ENCODE measurements at regions not wholly inside any gene's neighbourhood (a gene's known extent, or its start where the extent isn't known, plus 50 kb on each side); places are given as distances from the start of the nearest gene placed in this dataset.

DNA sequence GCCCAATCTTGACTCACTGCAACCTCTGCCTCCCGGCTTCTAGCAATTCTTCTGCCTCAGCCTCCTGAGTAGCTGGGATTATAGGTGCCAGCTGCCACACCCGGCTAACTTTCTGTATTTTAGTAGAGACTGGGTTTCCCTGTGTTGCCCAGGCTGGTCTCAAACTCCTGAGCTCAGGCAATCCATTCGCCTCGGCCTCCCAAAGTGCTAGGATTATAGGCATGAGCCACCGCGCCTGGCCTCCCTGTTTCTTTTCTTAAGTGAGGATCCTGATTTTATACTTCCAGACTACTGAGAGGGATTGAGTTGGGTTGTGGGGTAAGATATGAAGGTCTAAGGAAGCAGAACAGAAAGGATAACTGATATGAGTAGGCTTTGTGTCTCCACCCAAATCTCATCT, 106.8 kb downstream of the CNTN3 start:
- DNase-seq (ENCODE audit: low spot score), result no peak

DNA sequence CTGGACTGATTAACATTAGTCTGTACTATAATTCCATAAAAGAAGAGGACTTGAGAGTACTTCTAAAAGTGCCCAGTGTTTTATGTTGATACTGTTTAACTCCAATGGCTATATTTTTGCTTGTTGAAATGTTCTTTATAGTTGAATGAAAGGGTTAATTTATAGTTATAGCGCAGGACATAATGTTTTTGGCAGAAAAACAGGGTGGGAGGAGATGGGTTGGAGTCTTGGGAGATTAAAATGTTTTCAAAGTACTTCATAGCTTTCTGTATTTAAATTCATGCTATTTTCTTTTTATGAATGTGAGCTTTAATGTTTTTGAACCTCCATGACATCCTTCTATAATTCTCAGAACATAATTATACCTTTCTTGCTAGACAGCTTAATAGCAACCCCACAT, 108.2 kb downstream of the CNTN3 start:
- no peak for DNase-seq (ENCODE audit: low spot score)

DNA sequence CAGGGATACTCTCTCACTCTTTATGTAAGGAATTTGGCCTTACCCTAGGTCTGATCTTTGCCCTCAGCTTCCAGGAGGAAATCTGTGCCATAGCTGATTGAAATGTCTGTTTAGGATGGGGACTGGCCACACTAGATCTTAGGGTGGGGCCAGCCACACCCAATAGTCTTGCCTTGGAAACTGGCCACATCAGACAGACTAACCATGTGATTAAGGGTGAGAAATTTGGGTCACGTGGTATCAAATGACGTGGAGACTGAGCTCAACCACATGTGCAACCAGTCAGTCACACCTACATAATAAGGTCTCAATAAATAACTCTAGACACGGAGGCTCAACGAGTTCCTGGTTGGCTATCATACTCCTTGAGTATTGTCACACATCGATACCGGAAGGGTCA, 113.5 kb downstream of the CNTN3 start:
- DNase-seq (ENCODE audit: low spot score), result no peak

DNA sequence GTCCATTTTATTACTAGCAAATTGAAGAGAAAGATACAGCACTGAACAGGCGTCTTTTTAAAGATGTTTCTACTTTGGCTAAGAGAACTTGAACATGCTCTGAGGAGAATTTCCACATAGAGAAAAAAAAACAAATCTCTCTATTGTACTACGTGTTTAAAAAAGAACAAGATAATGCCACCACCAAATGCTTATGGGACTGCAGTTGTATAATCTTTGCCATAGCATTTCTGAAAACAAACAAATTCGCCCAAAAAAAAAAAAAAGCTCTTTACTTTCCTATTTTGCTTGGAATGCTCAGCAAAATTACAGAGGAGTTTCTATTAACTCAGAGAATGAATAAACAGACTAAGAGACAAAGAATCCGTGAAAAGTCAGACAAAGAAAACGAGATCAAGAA, 114.2 kb downstream of the CNTN3 start:
- DNase-seq (ENCODE audit: low spot score), result no peak

DNA sequence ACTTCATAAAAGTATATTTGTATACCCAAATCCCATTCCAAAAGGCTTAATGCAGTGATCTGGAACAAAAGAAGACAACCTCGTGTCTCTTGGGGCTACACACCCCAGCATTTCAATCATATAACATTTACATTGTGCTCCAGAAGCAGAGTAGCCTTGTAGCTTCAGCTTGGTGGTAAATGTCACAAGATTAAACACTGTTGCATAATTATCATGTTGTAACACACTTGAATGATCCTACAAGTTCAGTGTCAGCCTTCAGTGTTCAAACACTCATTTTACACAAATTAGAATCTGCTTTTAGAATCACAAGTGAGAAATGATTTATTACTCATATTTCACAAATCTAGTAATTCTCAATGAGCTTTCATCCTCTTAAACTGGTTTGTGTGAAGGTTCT, 122.6 kb downstream of the CNTN3 start:
- no peak for DNase-seq (ENCODE audit: low spot score)

DNA sequence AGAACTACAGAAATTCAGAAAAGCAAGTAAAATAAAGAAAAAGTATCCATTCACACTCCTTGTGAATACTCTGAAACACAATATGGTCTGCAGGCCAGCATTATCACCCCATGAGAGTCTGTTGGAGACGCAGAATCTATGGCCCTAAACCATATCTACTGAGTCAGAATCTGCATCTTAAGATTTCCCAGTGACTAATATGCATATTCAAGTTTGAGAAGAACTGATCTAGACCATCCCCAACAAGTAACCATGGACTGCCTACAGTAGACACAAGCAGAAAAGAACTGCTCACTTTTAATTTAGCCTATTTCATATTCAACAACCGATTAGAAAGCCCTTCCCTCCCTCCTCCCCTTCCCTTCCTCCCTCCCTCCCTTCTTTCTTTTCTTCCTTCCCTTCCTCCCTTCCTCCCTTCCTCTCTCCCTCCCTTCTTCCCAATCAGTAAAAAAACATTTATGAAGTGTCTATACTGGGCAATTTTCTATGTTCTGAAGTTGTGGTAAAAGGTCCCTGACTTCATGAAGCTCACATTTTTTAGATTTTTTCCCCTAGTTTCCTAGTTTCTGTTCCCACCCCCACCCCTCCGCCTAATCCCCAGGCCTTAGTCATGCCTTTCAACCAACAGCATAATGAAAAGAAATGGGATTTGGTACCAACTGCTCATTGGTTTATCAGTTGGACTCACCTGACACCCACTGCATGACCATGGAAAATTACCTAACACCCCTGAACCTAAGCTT, 125.2 kb downstream of the CNTN3 start:
- DNase-seq (ENCODE audit: low spot score), result no peak

DNA sequence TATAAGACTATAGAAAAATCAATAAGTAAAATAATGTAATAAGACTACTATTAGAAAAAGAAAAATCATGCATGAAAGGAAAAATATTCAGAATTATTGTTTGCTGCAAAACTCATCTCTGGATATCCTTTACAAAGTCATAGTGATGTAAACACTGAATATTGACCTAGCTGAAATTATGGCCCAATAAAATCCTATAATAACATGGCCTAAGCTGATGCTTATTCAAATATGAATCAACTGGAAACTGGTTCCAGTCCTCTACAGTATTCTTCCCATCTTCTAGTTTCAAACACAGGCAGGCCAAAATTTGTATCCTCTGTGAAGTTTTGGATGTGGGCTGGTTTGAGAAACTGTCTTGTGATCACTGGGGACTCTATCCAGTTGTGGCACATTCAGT, 134.5 kb downstream of the CNTN3 start:
- no peak for DNase-seq (ENCODE audit: low spot score)

DNA sequence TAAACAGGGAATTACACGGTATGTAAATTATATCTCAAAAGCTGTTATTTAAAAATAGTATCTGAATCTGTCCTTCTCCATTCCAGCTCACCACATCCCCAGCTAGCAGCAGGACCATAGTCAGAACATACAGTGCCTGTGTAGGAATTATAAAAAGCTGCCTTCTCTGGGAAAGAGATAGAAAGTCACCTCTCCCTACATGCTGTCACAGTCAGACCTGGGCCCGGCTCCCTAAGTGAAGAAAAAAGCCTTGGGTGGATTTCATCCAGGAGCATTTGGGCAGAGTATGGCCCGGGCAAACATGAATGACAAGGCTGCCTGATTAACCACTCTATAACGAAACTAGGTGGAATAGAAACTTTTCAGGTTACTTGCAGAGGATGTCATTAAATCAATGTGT, 144.1 kb downstream of the CNTN3 start:
- DNase-seq (ENCODE audit: low spot score), result no peak

DNA sequence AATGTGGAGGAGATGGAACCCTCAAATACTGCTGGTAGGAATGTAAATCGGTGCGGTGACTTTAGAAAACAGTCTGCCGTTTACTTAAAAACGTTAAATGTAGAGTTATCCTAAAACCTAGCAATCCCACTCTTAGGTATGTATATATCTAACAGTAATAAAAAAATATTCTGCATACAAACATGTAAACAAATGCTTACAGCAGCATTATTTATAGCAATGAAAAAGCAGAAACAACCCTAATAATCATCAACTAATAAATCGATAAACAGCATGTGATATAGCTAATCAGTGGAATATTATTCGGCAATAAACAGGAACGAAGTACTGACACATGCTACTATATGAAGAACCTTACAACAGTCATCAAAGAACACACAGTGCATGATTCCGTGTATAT, 144.7 kb downstream of the CNTN3 start:
- DNase-seq (ENCODE audit: low spot score), result no peak

DNA sequence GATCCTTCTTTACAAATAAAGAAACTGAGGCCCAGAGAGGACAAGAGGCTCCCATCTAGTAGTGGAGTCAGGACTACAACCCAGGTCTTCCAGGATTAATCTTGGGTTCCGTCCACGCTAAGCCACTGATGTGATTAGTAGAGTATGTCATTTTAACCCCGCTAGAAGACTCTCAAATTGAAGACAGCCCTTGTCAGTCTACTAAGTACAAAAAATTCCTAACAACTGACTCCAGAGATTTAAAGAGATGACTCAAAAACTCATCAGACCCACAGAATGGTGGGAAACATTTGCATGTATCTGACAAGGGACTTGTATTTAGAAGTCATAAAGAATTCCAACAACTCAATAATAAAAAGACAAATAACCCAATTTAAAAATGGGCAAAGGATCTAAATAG, 145.3 kb downstream of the CNTN3 start:
- DNase-seq (ENCODE audit: low spot score), result no peak

DNA sequence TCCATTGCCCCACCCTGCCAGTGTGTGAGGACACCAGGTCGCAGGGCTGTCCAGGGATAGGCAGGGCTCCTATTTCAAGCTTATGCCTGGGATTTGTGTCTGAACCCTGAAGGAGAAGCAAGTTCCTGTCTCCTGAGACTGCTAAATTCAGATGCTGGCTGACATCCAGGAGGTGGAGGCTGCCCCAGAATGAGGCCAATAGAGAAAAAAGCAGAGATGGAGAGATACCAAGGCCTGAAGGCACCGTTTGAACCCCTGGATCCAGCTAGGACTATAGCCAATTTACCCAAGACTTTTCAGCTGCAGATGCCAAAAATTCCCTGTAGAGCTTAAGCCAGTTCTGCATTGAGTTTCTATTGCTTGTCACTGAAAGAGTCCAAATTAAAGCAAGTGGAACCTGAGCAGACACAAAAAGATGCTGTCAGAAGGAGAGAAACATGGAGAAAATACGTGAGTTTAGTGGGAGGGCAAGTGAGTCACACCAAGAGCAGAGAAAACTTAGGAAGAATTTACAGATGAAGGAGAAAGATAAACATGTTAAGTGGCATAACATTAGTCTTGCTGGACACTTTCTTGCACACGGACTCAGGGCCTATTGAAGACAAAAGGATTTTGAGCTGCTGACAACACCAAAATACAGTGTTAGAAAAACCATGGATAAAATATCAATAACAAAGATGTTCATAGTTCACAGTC, 148.6 kb downstream of the CNTN3 start:
- DNase-seq (ENCODE audit: low spot score), result no peak

DNA sequence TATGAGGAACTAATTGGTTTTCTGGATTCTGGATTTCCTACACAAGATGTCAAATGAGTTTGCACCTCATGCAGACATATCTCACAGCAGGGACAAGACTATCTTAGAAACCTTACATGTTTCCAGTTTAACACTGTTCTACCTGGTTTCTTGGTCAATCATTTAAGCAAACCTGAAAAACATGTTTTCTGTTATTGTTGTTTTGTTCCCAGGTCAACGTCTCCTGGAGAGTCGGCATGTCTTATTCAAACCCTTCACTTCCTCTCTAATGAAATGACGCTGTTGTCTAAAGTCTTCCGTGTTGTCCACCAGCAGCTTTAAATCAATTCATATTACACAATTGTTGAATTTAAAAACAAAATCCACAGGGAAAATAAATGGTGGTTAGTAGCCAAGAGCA, 150.9 kb downstream of the CNTN3 start:
- DNase-seq (ENCODE audit: low spot score), result no peak

DNA sequence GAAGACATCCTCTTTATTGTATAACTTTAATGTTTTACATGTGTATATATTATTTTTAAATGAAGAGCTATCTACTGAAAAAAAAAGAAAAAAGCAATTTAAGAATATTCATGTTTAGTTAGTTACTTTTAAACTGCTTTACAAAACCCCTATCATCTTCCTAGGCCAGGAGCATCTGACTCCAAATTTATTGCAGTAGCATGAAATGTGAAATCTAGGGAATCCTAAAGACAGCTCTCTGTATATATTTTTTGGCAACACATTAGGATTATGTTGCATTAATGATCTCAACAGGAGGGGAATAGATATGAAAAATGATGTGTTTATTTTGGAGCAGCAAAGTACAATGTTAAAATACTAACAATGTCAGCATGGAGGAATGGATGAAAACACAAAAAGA, 158.3 kb downstream of the CNTN3 start:
- DNase-seq (ENCODE audit: low spot score), result no peak

DNA sequence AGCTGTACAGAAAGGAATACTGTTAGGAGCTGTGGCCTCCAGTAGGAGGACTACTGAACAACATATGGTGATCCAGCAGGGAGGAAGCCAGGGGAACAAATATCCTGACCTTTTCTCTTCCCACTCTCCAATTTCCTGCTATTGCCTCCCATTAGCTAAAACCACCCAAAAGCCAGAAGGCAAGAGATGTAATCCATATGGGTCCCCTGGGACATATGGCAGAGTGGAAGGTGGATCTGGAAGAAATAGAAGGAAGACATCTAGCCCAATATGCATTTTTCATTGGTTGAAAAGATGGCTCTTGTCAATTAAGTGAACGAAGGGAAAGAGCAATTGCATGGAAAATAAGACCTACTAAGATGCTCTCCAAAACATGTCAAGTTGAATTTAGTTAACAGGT, 167.2 kb downstream of the CNTN3 start:
- no peak for DNase-seq (ENCODE audit: low spot score)

DNA sequence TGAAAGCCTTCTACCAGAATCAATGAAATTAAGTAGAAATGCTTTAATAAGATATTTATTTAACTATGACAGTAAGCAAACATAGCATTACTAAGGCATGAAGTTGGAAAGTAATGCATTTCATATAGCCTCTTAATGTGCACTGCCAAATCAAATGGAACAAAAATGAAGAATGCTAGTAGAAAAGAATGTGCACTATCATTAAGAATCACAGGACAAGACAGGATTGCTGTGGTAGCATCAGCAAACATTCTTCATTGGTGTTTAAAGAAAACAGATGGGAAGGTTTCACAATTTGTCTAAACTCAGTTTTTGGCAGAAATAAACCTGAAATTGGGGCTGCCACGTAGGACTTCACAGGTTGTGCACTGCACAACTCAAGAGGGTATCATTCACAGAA, 168.9 kb downstream of the CNTN3 start:
- no peak for DNase-seq (ENCODE audit: low spot score)

DNA sequence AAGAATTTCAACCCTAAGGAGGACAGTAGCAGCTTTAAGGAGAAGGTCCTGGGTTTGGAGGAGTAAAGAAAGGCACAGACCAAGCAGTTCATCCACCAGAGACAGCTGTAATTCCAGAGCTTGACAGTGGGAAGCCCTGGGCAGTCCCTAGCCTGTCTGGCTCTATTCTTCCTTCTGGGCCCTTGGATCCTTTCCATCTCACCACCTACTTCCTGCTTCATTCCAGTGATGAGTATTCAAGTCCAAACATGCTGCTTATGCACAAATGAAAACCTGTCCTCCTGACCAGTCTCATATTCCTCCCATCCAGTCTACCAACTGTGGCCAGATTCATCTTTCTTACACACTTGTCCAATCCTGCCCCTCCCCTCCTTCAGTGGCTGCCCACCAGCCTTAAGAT, 171.4 kb downstream of the CNTN3 start:
- no peak for DNase-seq (ENCODE audit: low spot score)

DNA sequence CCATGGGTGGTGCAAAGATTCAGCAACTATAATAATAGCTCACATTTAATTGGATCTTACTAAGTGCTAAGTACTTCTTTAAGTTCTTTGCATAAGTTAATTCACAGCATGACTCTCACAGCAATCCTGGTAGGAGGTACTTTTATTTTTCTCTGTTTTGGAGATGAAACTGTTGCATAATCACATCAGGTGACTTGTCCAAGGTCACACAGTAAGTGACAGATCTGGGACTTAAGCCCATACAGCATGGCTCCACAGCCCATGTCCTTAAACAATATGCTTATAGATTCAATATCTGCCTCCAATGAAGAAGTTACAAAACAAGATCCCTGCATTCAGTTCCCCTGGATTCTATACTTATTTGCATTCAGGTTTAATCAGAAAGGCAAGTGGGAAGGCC, 171.8 kb downstream of the CNTN3 start:
- no peak for DNase-seq (ENCODE audit: low spot score)

DNA sequence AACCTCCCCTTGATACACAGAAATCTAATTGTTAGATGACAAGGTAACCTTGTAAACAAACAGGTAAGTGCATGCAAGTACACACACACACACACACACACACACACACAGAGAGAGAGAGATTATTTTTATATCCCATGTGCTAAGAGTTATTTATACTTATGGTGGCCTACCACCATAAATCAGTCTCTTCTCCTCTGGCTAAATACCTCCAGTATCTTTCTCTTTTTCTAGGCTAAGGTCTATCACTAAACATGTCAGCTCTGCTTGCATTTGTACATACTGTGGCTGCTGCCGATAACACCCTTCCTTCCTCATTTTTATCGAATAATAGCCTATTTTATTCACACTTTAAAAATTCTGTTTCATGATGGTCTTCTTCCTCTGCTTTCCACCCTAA, 172.4 kb downstream of the CNTN3 start:
- no peak for DNase-seq (ENCODE audit: low spot score)

DNA sequence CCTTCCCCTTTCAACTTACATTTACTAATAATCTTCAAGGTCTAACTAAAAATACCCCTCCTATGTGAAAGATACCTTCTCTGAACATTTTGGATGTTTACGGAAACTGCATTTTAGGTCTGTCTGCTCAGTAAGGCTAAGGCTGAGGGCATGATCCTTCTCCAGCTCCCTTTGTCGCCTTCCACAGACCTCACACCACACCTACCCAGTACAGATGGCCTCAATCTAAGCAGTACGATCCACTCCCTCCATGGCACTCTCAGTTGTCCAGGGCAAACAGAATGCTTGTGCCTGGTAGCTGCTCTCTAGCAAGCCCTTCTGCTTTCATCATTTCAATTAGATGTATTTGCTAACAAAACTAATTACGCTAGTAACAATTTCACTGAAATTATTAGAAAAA, 178.3 kb downstream of the CNTN3 start:
- no peak for DNase-seq (ENCODE audit: low spot score)

DNA sequence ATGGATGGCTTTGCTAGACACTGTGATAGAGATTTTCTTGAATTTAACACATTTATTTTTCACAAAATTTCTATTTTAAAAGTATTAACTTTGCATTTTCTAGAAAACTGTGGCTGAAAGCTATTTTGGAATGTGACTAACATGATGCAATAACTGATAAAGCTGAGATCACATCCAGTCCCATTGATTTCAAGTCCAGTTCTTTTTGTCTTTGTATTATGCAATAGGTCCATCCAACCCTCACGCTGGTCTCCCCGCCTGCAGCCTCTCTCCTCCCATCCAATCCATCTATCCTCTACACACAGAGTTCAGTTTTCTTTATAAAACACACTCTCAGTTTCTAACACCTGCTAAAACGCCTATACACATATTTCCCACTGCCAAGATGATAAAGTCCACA, 178.8 kb downstream of the CNTN3 start:
- no peak for DNase-seq (ENCODE audit: low spot score)

DNA sequence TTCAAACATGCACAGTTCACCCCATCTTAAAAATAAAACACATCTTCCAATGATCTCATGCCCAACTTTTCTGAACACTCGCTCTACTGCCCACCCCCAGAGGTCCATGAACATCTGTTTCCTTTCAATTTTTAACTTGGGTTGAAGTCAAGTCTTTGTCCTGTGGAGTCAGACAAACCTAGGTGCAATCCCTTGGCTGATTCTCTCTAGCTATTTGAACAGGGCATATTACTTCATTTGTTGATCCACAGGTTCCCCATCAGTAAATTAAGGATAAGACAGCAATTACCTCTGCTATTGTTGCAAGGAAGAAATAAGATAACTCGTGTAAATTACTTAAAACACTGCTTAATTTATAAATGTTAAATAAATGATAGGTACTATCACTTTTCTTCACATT, 180.1 kb downstream of the CNTN3 start:
- no peak for DNase-seq (ENCODE audit: low spot score)

DNA sequence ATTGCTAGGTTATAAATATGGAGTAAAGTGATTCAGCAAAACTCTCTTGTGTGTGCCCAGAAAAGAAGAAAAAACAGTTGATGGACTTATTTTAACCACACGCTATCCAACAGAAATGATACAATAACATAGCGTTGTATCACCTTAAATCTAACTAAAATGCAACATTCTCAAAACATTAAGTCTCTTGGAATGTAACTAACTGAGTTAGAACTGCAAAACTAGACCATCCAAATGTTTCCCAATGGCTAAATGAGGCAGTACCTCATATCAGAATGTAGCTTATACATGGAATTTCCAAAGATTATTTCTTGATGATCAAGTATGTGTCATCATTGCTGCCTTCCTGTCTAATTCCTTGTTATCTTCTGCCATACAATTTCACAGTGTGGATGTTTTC, 187.9 kb downstream of the CNTN3 start:
- DNase-seq (ENCODE audit: low spot score), result no peak

DNA sequence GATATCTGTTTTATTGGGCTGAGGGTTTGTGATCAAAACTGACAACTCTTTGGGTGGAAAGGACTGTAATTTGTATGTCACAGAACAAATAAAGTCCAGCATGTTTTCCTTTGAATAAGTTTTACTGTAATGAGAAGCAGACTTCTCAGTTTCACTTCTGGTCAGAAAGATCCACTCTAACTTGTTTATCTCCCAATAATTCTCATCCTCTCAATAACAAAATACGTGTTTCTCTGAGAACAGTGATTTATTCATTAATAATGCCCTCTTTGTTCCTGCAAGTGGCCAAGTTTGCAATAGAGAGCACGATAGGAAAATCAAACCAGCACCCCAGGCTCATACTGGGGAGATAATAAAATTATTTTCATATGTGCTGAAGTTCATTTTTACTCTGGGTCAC, 190.6 kb downstream of the CNTN3 start:
- no peak for DNase-seq (ENCODE audit: low spot score)

DNA sequence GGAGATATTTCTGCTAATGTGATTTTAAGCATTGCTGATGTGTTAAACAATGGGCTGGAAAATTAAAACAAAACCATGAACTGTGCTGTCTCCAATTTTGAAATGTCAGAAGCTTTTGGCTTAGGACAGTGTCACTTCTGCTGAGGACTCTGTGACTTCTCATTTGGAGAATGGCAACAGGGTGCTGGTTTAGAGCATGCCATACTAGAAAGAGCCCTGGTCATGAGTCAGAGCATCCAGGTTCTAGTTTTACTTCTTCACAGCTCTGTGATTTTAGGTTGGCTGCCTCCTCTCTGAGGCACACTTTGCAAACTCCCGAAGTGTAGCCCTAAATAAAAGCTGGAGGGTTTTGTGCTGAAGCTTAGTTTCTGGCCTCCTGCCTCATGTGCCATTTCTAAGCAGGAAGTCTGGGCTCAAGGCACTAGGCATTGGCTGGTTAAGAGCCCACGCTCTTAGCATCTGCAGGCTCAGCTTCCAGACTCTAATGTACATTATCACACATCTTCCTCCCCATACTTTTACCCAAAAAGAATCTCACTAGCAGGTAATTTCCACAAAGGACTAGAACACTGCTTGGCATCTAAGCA, 193.8 kb downstream of the CNTN3 start:
- no peak for DNase-seq (ENCODE audit: low spot score)

All from kidney capillary endothelial cell (primary cell).